SK-N-SH (cell line): ENCODE measurements at regions not wholly inside any gene's neighbourhood (a gene's known extent, or its start where the extent isn't known, plus 50 kb on each side); places are given as distances from the start of the nearest gene placed in this dataset.

ENCODE experiments used
- CTCF ChIA-PET: fragments of 300-600, 350-600 bp; formaldehyde crosslinking; extraction: SDS; loops from one replicate; lab custom pipeline; 2021; lab: Yijun Ruan, JAX
- POLR2A ChIA-PET: fragments of 350-600 bp; sonication (Branson Sonifier 250); formaldehyde crosslinking; extraction: SDS; loops from one replicate; lab custom pipeline; 2020; ENCODE audit warnings: antibody characterized with exemption, inconsistent platforms; lab: Yijun Ruan, JAX
- DNase-seq: peaks from one replicate; pipeline ENCODE4 v3.0.0; 2012
- H2AFZ ChIP-seq: fragments of 200-600 bp; sonication (generic); 2 replicates; pipeline ENCODE4 v1.8.1; 2016; ENCODE audit warnings: antibody characterized with exemption, mild to moderate bottlenecking, low read depth
- H3F3A ChIP-seq: fragments of 200-600 bp; sonication (generic); replicated peaks from 2 replicates; pipeline ENCODE3; 2016; ENCODE audit warnings: antibody characterized with exemption, mild to moderate bottlenecking; ENCODE audit not compliant: insufficient read depth
- H3K27ac ChIP-seq, 2 experiments: fragments of 200-500 bp in 1 of 2; fragments of 200-600 bp in 1 of 2; sonication (Bioruptor generic) in 1 of 2; sonication (generic), shearing (Covaris generic) in 1 of 2; 2 replicates each; pipeline versions ENCODE4 v1.5.1 to v1.6.1; 2014 to 2016; ENCODE audit warnings: low read depth in 2 of 2, inconsistent platforms in 1 of 2, low read length in 1 of 2, mild to moderate bottlenecking in 1 of 2, mixed read lengths in 1 of 2
- H3K27me3 ChIP-seq: fragments of 200-600 bp; sonication (generic), shearing (Covaris generic); 2 replicates; pipeline ENCODE4 v1.6.1; 2016; ENCODE audit warnings: mixed run types; ENCODE audit not compliant: insufficient read depth
- H3K36me3 ChIP-seq, 2 experiments: fragments of 200-500 bp in 1 of 2; fragments of 200-600 bp in 1 of 2; sonication (Bioruptor generic) in 1 of 2; sonication (generic) in 1 of 2; replicated peaks in 1 of 2; 2 replicates each; pipeline versions ENCODE3 to v1.5.1; 2014 to 2016; ENCODE audit warnings: low read length in 1 of 2, mild to moderate bottlenecking in 1 of 2; ENCODE audit not compliant: insufficient read depth in 2 of 2, control insufficient read depth in 1 of 2
- H3K4me1 ChIP-seq, 2 experiments: fragments of 200-500 bp in 1 of 2; fragments of 200-600 bp in 1 of 2; sonication (Bioruptor generic) in 1 of 2; sonication (generic), shearing (Covaris generic) in 1 of 2; 2 replicates each; pipeline versions ENCODE4 v1.5.1 to v1.6.1; 2014 to 2016; ENCODE audit warnings: low read depth in 1 of 2, low read length in 1 of 2, mixed run types in 1 of 2; ENCODE audit not compliant: insufficient read depth in 2 of 2, control insufficient read depth in 1 of 2
- H3K4me2 ChIP-seq: fragments of 200-600 bp; sonication (generic), shearing (Covaris generic); 2 replicates; pipeline ENCODE4 v1.6.1; 2017; ENCODE audit warnings: mixed run types
- H3K4me3 ChIP-seq, 2 experiments: fragments of 200-500 bp in 1 of 2; fragments of 200-600 bp in 1 of 2; sonication (Bioruptor generic) in 1 of 2; sonication (generic), shearing (Covaris generic) in 1 of 2; 2 replicates each; pipeline versions ENCODE4 v1.5.1 to v1.8.1; 2014 to 2016; ENCODE audit warnings: low read depth in 2 of 2, inconsistent platforms in 1 of 2, low read length in 1 of 2, mild to moderate bottlenecking in 1 of 2, mixed read lengths in 1 of 2, moderate library complexity in 1 of 2
- H3K79me2 ChIP-seq: fragments of 200-600 bp; sonication (generic); 2 replicates; pipeline ENCODE4 v1.8.1; 2017; ENCODE audit warnings: mild to moderate bottlenecking; ENCODE audit not compliant: insufficient read depth
- H3K9ac ChIP-seq: fragments of 200-600 bp; sonication (generic); 2 replicates; pipeline ENCODE4 v1.6.1; 2017; ENCODE audit warnings: mixed run types
- H3K9me2 ChIP-seq: fragments of 200-600 bp; sonication (generic); 2 replicates; pipeline ENCODE4 v1.6.1; 2017; ENCODE audit warnings: mixed run types
- H3K9me3 ChIP-seq: fragments of 200-600 bp; sonication (generic); 2 replicates; pipeline ENCODE4 v1.6.1; 2017; ENCODE audit warnings: mixed run types, mild to moderate bottlenecking, moderate library complexity
- H4K20me1 ChIP-seq: fragments of 200-600 bp; sonication (generic); 2 replicates; pipeline ENCODE4 v1.6.1; 2017; ENCODE audit warnings: mild to moderate bottlenecking, mixed run types; ENCODE audit not compliant: insufficient read depth
- CTCF ChIP-seq: fragments of 200-600 bp; sonication (generic); IDR thresholded peaks from 2 replicates; pipeline ENCODE4 v1.6.1; 2017; ENCODE audit warnings: antibody characterized with exemption, mild to moderate bottlenecking, moderate library complexity
- ELF1 ChIP-seq: IDR thresholded peaks from 2 replicates; pipeline ENCODE4 v1.4.0; 2012
- EP300 ChIP-seq, 2 experiments: IDR thresholded peaks; 2 replicates each; pipeline versions ENCODE4 v1.4.0 to v1.6.1; 2012; ENCODE audit warnings: borderline replicate concordance in 1 of 2, low read depth in 1 of 2, low read length in 1 of 2
- EZH2phosphoT487 ChIP-seq: fragments of 200-600 bp; sonication (generic); IDR thresholded peaks from 2 replicates; pipeline ENCODE4 v1.6.1; 2017; ENCODE audit warnings: low read depth, mixed run types, mild to moderate bottlenecking, antibody characterized with exemption, moderate library complexity, borderline replicate concordance
- FOXM1 ChIP-seq: IDR thresholded peaks from 2 replicates; pipeline ENCODE4 v1.4.0; 2012; ENCODE audit warnings: low read depth, mild to moderate bottlenecking
- GABPA ChIP-seq: IDR thresholded peaks from 2 replicates; pipeline ENCODE4 v1.4.0; 2012; ENCODE audit warnings: low read depth, mild to moderate bottlenecking
- MAX ChIP-seq: IDR thresholded peaks from 2 replicates; pipeline ENCODE4 v1.4.0; 2012; ENCODE audit warnings: low read depth
- MXI1 ChIP-seq: IDR thresholded peaks from 2 replicates; pipeline ENCODE4 v1.6.1; 2012; ENCODE audit warnings: mild to moderate bottlenecking, low read depth, low read length, improper control_type of control experiment
- NRF1 ChIP-seq: IDR thresholded peaks from 2 replicates; pipeline ENCODE4 v1.6.1; 2012; ENCODE audit warnings: low read depth, mild to moderate bottlenecking, low read length
- POLR2AphosphoS5 ChIP-seq: IDR thresholded peaks from 2 replicates; pipeline ENCODE4 v1.6.1; 2012; ENCODE audit warnings: low read depth, low read length
- RFX5 ChIP-seq: IDR thresholded peaks from 2 replicates; pipeline ENCODE4 v1.6.1; 2012; ENCODE audit warnings: mild to moderate bottlenecking, improper control_type of control experiment, low read length
- RXRA ChIP-seq: IDR thresholded peaks from 2 replicates; pipeline ENCODE4 v1.4.0; 2012; ENCODE audit warnings: low read depth, mild to moderate bottlenecking, borderline replicate concordance
- TCF12 ChIP-seq: IDR thresholded peaks from 2 replicates; pipeline ENCODE4 v1.4.0; 2012
- TEAD4 ChIP-seq: IDR thresholded peaks from 2 replicates; pipeline ENCODE4 v1.4.0; 2012; ENCODE audit warnings: mild to moderate bottlenecking, borderline replicate concordance; ENCODE audit not compliant: insufficient read depth
- YY1 ChIP-seq: IDR thresholded peaks from 2 replicates; pipeline ENCODE4 v1.4.0; 2012; ENCODE audit warnings: low read depth, mild to moderate bottlenecking
- WGBS: methylation state at CpG from one replicate; pipeline ENCODE4 v1.1.6; 2017; ENCODE audit warnings: low lambda C conversion rate; 5-methylcytosine and 5-hydroxymethylcytosine counted together
- TF ChIP-seq, protein P1 (sequence below): IDR thresholded peaks from 2 replicates; pipeline ENCODE4 v1.4.0; 2012; ENCODE audit warnings: low read depth, borderline replicate concordance
- TF ChIP-seq, protein P2 (sequence below): fragments of 150-350 bp; IDR thresholded peaks from 2 replicates; pipeline ENCODE4 v1.6.1; 2016; ENCODE audit warnings: mild to moderate bottlenecking, low read depth, low read length

- Histone ChIP-seq H3K27ac (no peak overlapping the region), H3K9me3 (no peaks in the 10 kb centered on the region), H3K9ac (no peak overlapping the region), H3K4me1 (no peaks in the 10 kb centered on the region)
- no peak for TF ChIP-seq TCF12
- no peak for TF ChIP-seq RXRA
- TF ChIP-seq, all 33 proteins: peak for 0
- H3K36me3 ChIP-seq: no peaks in the 10 kb centered on the region
- H3K9me2 ChIP-seq: no peaks in the 10 kb centered on the region
- ChIA-PET POLR2A (no interaction called here), CTCF (interaction anchor here (1.1 to 1.5 kb wide), 2 partner anchors 27 to 294 kb away, joined by 3 read pairs; no protein-coding TSS in a partner anchor)
- no peaks in the 10 kb centered on the region for H3K27me3 ChIP-seq
- no peak overlapping the region for H3K4me3 ChIP-seq
- 54% methylated on average over 4 of the region's 4 CpGs for WGBS
- no peak overlapping the region for H3K4me2 ChIP-seq
- no peaks in the 10 kb centered on the region for H4K20me1 ChIP-seq
- H2AFZ ChIP-seq: no peak overlapping the region
- H3F3A ChIP-seq: no peaks in the 10 kb centered on the region
- no peak for DNase-seq
- H3K79me2 ChIP-seq: no peaks in the 10 kb centered on the region
Observed at GRCh38 chr4:89509708-89510281, 202.2 kb upstream of the GPRIN3 start.

DNA sequence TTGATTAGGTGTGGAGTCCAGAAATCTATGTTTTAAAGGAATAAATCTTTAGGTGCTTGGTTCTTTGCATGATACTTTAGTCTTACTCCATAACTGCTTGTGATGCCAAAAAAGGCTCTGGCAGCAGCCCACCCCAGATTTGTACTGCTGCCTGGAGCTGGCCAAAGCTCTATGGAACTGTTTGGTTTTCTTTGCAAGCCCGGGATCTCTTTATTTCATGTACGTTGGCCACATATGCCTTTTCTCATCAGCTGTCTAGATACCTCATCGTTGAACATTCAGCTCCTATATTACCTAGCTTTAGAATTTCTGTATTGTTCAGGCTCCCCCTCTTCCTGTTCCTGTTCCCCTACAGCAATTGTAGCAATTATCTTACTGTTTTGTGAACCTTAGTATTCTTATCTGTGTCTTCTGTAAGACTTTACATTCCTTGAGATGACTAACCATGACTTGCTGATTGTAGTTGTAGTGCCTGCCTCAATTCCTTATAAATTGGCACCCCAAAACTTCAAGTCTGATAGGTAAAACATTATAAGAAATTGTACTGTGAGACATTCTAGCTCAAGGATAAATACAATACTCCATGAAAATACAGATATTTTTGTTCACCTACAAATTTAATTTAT is 199.4 kb upstream of the GPRIN3 start:
- Histone ChIP-seq H2AFZ (no peak overlapping the region), H3K9me3 (no peaks in the 10 kb centered on the region), H3K27ac (no peak overlapping the region), H3F3A (no peaks in the 10 kb centered on the region), H4K20me1 (no peaks in the 10 kb centered on the region), H3K9ac (no peak overlapping the region), H3K27me3 (no peaks in the 10 kb centered on the region), H3K79me2 (no peaks in the 10 kb centered on the region), H3K4me3 (no peak overlapping the region), H3K4me1 (no peaks in the 10 kb centered on the region), H3K4me2 (no peak overlapping the region), H3K36me3 (no peaks in the 10 kb centered on the region), H3K9me2 (no peaks in the 10 kb centered on the region)
- no peak for TF ChIP-seq ELF1
- TF ChIP-seq FOXM1: no peak
- TF ChIP-seq, protein P1, sequence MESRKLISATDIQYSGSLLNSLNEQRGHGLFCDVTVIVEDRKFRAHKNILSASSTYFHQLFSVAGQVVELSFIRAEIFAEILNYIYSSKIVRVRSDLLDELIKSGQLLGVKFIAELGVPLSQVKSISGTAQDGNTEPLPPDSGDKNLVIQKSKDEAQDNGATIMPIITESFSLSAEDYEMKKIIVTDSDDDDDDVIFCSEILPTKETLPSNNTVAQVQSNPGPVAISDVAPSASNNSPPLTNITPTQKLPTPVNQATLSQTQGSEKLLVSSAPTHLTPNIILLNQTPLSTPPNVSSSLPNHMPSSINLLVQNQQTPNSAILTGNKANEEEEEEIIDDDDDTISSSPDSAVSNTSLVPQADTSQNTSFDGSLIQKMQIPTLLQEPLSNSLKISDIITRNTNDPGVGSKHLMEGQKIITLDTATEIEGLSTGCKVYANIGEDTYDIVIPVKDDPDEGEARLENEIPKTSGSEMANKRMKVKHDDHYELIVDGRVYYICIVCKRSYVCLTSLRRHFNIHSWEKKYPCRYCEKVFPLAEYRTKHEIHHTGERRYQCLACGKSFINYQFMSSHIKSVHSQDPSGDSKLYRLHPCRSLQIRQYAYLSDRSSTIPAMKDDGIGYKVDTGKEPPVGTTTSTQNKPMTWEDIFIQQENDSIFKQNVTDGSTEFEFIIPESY: no peak
- no peak for TF ChIP-seq EP300 (IDR thresholded peaks at IDR 0.05; ENCODE audit: borderline replicate concordance in 1 of 2, low read depth in 1 of 2, low read length in 1 of 2)
- 25% methylated on average over 3 of the region's 3 CpGs for WGBS
- DNase-seq: no peak
- POLR2A ChIA-PET: no interaction called here
- CTCF ChIA-PET: no interaction called here

- ChIA-PET CTCF (interaction anchor here (0.7 kb wide), 1 partner anchor 17 kb away, joined by 4 read pairs; no protein-coding TSS in a partner anchor), POLR2A (no interaction called here)
- Histone ChIP-seq H3K79me2 (no peaks in the 10 kb centered on the region), H2AFZ (no peak overlapping the region), H4K20me1 (no peaks in the 10 kb centered on the region), H3K9ac (no peak overlapping the region), H3K4me2 (no peak overlapping the region), H3K27ac (no peak overlapping the region), H3K9me2 (no peaks in the 10 kb centered on the region), H3K4me3 (no peak overlapping the region), H3F3A (no peaks in the 10 kb centered on the region), H3K36me3 (no peaks in the 10 kb centered on the region), H3K9me3 (no peaks in the 10 kb centered on the region), H3K4me1 (no peaks in the 10 kb centered on the region), H3K27me3 (no peaks in the 10 kb centered on the region)
- no peak for DNase-seq
- TF ChIP-seq POLR2AphosphoS5: no peak
- TF ChIP-seq GABPA: no peak
- TF ChIP-seq FOXM1: no peak
- TF ChIP-seq MXI1: no peak
- no peak for TF ChIP-seq NRF1
- no peak for TF ChIP-seq CTCF
- TF ChIP-seq RFX5: no peak
- no peak for TF ChIP-seq MAX
- no peak for TF ChIP-seq TCF12
- no peak for TF ChIP-seq EZH2phosphoT487
- no peak for TF ChIP-seq TEAD4
- no peak for TF ChIP-seq ELF1
- no peak for TF ChIP-seq YY1
- TF ChIP-seq, protein P2, sequence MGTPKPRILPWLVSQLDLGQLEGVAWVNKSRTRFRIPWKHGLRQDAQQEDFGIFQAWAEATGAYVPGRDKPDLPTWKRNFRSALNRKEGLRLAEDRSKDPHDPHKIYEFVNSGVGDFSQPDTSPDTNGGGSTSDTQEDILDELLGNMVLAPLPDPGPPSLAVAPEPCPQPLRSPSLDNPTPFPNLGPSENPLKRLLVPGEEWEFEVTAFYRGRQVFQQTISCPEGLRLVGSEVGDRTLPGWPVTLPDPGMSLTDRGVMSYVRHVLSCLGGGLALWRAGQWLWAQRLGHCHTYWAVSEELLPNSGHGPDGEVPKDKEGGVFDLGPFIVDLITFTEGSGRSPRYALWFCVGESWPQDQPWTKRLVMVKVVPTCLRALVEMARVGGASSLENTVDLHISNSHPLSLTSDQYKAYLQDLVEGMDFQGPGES: no peak
- WGBS: 56% methylated on average over 1 of the region's 1 CpG
Observed at GRCh38 chr4:89502581-89502980, 195.0 kb upstream of the GPRIN3 start.
